HG03060 (cell line): ENCODE measurements at regions not wholly inside any gene's neighbourhood (a gene's known extent, or its start where the extent isn't known, plus 50 kb on each side); places are given as distances from the start of the nearest gene placed in this dataset.
"Not testable (repeated sequence)": the region's sequence is repeated elsewhere in the genome, so short reads cannot be mapped to it uniquely, and the experiment has no call there.

Source experiments
- ATAC-seq: cut with Tn5 transposase; IDR thresholded peaks from one replicate; pipeline ENCODE4 v1.9.1; 2021; ENCODE audit warnings: low read depth, moderate number of reproducible peaks; ENCODE audit not compliant: unreplicated experiment

- no peak for ATAC-seq
These were observed 809.9 kb downstream of the MCTP2 start for GRCh38 chr15:95041297-95041696.

- ATAC-seq: not testable (repeated sequence)
These were observed 812.0 kb downstream of the MCTP2 start for GRCh38 chr15:95043236-95043932.

- ATAC-seq: no peak
These were observed 812.6 kb downstream of the MCTP2 start for GRCh38 chr15:95043933-95044313.

GRCh38 chr15:95044745-95045417, 813.5 kb downstream of the MCTP2 start:
- no peak for ATAC-seq

- no peak for ATAC-seq
These were observed 820.5 kb downstream of the MCTP2 start for GRCh38 chr15:95051861-95052260.

- no peak for ATAC-seq
These were observed 828.1 kb downstream of the MCTP2 start for GRCh38 chr15:95059346-95059905.

GRCh38 chr15:95068701-95069521, 837.5 kb downstream of the MCTP2 start:
- ATAC-seq: no peak

GRCh38 chr15:95075792-95076677, 844.7 kb downstream of the MCTP2 start:
- no peak for ATAC-seq

GRCh38 chr15:95076678-95076990, 845.3 kb downstream of the MCTP2 start:
- ATAC-seq: no peak

- no peak for ATAC-seq
These were observed 846.6 kb downstream of the MCTP2 start for GRCh38 chr15:95078003-95078402.

- not testable (repeated sequence) for ATAC-seq
These were observed 848.9 kb downstream of the MCTP2 start for GRCh38 chr15:95080228-95080627.

- no peak for ATAC-seq
These were observed 853.7 kb downstream of the MCTP2 start for GRCh38 chr15:95085056-95085455.

GRCh38 chr15:95086531-95087252, 855.3 kb downstream of the MCTP2 start:
- ATAC-seq: no peak

GRCh38 chr15:95087253-95087609, 855.9 kb downstream of the MCTP2 start:
- ATAC-seq: no peak

GRCh38 chr15:95091444-95091843, 860.1 kb downstream of the MCTP2 start:
- ATAC-seq: no peak

GRCh38 chr15:95095250-95095649, 863.9 kb downstream of the MCTP2 start:
- no peak for ATAC-seq

GRCh38 chr15:95096651-95097050, 865.3 kb downstream of the MCTP2 start:
- no peak for ATAC-seq

- ATAC-seq: no peak
These were observed 866.0 kb downstream of the MCTP2 start for GRCh38 chr15:95097361-95097760.

GRCh38 chr15:95105229-95105628, 873.9 kb downstream of the MCTP2 start:
- ATAC-seq: no peak

- ATAC-seq: no peak
These were observed 875.4 kb downstream of the MCTP2 start for GRCh38 chr15:95106801-95107200.
